B cell (primary cell): ENCODE measurements at regions not wholly inside any gene's neighbourhood (a gene's known extent, or its start where the extent isn't known, plus 50 kb on each side); places are given as distances from the start of the nearest gene placed in this dataset.

Experiments used
- CTCF ChIP-seq: fragments of 200-600 bp; IDR thresholded peaks from one replicate; pipeline ENCODE4 v1.8.0; 2022; ENCODE audit warnings: antibody characterized with exemption, mild to moderate bottlenecking
- EZH2 ChIP-seq: IDR thresholded peaks from 2 replicates; pipeline ENCODE4 v1.6.1; 2012; ENCODE audit warnings: borderline replicate concordance, low read depth, mild to moderate bottlenecking, moderate library complexity, low read length; ENCODE audit not compliant: insufficient read depth, poor library complexity, severe bottlenecking

GRCh38 chr12:25364529-25365339 is 114.0 kb upstream of the KRAS start:
- TF ChIP-seq CTCF (no peak), EZH2 (no peak)
